Mesothelial cell of epicardium (in vitro differentiated cells): ENCODE measurements at regions not wholly inside any gene's neighbourhood (a gene's known extent, or its start where the extent isn't known, plus 50 kb on each side); places are given as distances from the start of the nearest gene placed in this dataset.

ENCODE experiments used
- DNase-seq, 2 experiments: peaks; one replicate each; pipeline ENCODE4 v3.0.0; 2021; ENCODE audit warnings: low spot score in 2 of 2; ENCODE audit not compliant: unreplicated experiment in 2 of 2
- H3K27ac Mint-ChIP-seq: 2 replicates; pipeline ENCODE4 v1.8.0; 2021; ENCODE audit warnings: mixed read lengths
- H3K27me3 Mint-ChIP-seq: 2 replicates; pipeline ENCODE4 v1.8.0; 2021; ENCODE audit warnings: low read depth, mixed read lengths
- H3K36me3 Mint-ChIP-seq: 2 replicates; pipeline ENCODE4 v1.8.0; 2021; ENCODE audit warnings: mixed read lengths
- H3K4me1 Mint-ChIP-seq: 2 replicates; pipeline ENCODE4 v1.8.0; 2021; ENCODE audit warnings: mixed read lengths
- H3K4me3 Mint-ChIP-seq: 2 replicates; pipeline ENCODE4 v1.8.0; 2021; ENCODE audit warnings: mild to moderate bottlenecking, moderate library complexity, mixed read lengths
- H3K9me3 Mint-ChIP-seq: 2 replicates; pipeline ENCODE4 v1.8.0; 2021; ENCODE audit warnings: mixed read lengths
- CTCF ChIP-seq: fragments of 200-600 bp; sonication (generic); IDR thresholded peaks from one replicate; pipeline ENCODE4 v1.5.0; 2021; ENCODE audit warnings: antibody characterized with exemption; ENCODE audit not compliant: unreplicated experiment

- DNase-seq = no peak
- no peak overlapping the region for H3K4me3 Mint-ChIP-seq
- TF ChIP-seq CTCF = no peak
- no peaks in the 10 kb centered on the region for H3K9me3 Mint-ChIP-seq
- no peaks in the 10 kb centered on the region for H3K36me3 Mint-ChIP-seq
- H3K27me3 Mint-ChIP-seq = peaks cover 7% of the 10 kb centered on the region
- H3K27ac Mint-ChIP-seq = no peak overlapping the region
- no peaks in the 10 kb centered on the region for H3K4me1 Mint-ChIP-seq
These were observed 255.2 kb downstream of the EMP1 start for GRCh38 chr12:13451776-13452175.

GRCh38 chr12:13450231-13451080 lies 253.9 kb downstream of the EMP1 start:
- Mint-ChIP-seq H3K27me3 (peaks cover 7% of the 10 kb centered on the region), H3K36me3 (no peaks in the 10 kb centered on the region), H3K4me3 (no peak overlapping the region)

DNA sequence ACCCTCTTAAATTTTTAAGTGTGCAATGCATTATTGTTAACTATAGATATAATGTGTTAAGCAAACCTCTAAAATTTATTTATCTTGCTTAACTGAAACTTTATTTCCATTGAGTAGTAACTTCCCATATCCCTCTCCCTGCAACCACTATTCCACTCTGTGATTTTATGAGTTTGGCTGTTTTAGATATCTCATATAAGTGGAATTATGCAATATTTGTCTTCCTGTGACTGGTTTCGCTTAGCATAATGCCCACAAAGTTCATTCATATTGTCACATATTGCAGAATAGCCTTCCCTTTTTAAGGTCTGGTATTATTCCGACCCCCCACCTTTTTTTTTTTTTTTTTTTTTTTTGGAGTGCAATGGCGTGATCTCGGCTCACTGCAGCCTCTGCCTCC lies 247.6 kb downstream of the EMP1 start:
- Mint-ChIP-seq H3K9me3 (peaks cover 9% of the 10 kb centered on the region), H3K27ac (no peak overlapping the region), H3K4me3 (no peak overlapping the region), H3K27me3 (no peaks in the 10 kb centered on the region), H3K4me1 (no peaks in the 10 kb centered on the region), H3K36me3 (no peaks in the 10 kb centered on the region)
- TF ChIP-seq CTCF = no peak
- DNase-seq = no peak

More at GRCh38 chr12:13450231-13451080, 253.9 kb downstream of the EMP1 start:
- Mint-ChIP-seq H3K4me1 (no peaks in the 10 kb centered on the region), H3K9me3 (peaks cover 3% of the 10 kb centered on the region), H3K27ac (no peak overlapping the region)
- DNase-seq = no peak
- no peak for TF ChIP-seq CTCF

GRCh38 chr12:13443498-13443897 lies 247.0 kb downstream of the EMP1 start:
- H3K27ac Mint-ChIP-seq = no peak overlapping the region
- no peaks in the 10 kb centered on the region for H3K4me1 Mint-ChIP-seq
- no peak for TF ChIP-seq CTCF
- H3K9me3 Mint-ChIP-seq = peaks cover 9% of the 10 kb centered on the region
- H3K27me3 Mint-ChIP-seq = no peaks in the 10 kb centered on the region
- no peak overlapping the region for H3K4me3 Mint-ChIP-seq
- no peak for DNase-seq
- H3K36me3 Mint-ChIP-seq = no peaks in the 10 kb centered on the region

GRCh38 chr12:13443028-13443427 lies 246.5 kb downstream of the EMP1 start:
- Mint-ChIP-seq H3K9me3 (peaks cover 9% of the 10 kb centered on the region), H3K27me3 (no peaks in the 10 kb centered on the region), H3K27ac (no peak overlapping the region), H3K36me3 (no peaks in the 10 kb centered on the region), H3K4me1 (no peaks in the 10 kb centered on the region), H3K4me3 (no peak overlapping the region)
- no peak for TF ChIP-seq CTCF
- DNase-seq = no peak
